SK-N-SH (cell line): ENCODE measurements at regions not wholly inside any gene's neighbourhood (a gene's known extent, or its start where the extent isn't known, plus 50 kb on each side); places are given as distances from the start of the nearest gene placed in this dataset.

ENCODE experiments used
- ELF1 ChIP-seq: IDR thresholded peaks from 2 replicates; pipeline ENCODE4 v1.4.0; 2012
- GABPA ChIP-seq: IDR thresholded peaks from 2 replicates; pipeline ENCODE4 v1.4.0; 2012; ENCODE audit warnings: low read depth, mild to moderate bottlenecking
- RCOR1 ChIP-seq: fragments of 150-350 bp; IDR thresholded peaks from 2 replicates; pipeline ENCODE4 v1.6.1; 2017; ENCODE audit warnings: antibody characterized with exemption, low read length
- RXRA ChIP-seq: IDR thresholded peaks from 2 replicates; pipeline ENCODE4 v1.4.0; 2012; ENCODE audit warnings: low read depth, mild to moderate bottlenecking, borderline replicate concordance
- TEAD4 ChIP-seq: IDR thresholded peaks from 2 replicates; pipeline ENCODE4 v1.4.0; 2012; ENCODE audit warnings: mild to moderate bottlenecking, borderline replicate concordance; ENCODE audit not compliant: insufficient read depth
- TF ChIP-seq, protein P1 (sequence below): fragments of 200-600 bp; sonication (generic); IDR thresholded peaks from 2 replicates; pipeline ENCODE4 v1.6.1; 2017; ENCODE audit warnings: antibody characterized with exemption, mild to moderate bottlenecking, moderate library complexity
- TF ChIP-seq, protein P2 (sequence below): IDR thresholded peaks from 2 replicates; pipeline ENCODE4 v1.6.1; 2012; ENCODE audit warnings: mild to moderate bottlenecking, low read depth, low read length, moderate library complexity
- TF ChIP-seq, protein P3 (sequence below): IDR thresholded peaks from 2 replicates; pipeline ENCODE4 v1.4.0; 2012; ENCODE audit warnings: low read depth

DNA sequence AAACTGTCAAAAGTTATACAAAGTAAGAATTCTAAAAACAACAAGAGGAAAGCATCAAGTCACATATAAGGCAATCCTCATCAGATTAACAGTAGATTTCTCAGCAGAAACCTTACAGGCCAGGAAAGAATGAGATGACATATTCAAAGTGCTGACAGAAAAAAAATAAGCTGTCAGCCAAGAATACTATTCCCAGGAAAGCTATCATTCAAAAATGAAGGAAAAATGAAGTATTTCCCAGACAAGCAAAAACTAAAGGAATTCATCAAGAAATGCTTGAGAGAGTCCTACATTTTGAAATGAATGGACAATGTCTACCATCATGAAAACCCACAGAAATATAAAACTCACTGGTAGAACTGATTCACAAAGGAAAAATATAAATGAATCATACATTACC, 268.9 kb upstream of the OSR1 start:
- TF ChIP-seq, protein P1, sequence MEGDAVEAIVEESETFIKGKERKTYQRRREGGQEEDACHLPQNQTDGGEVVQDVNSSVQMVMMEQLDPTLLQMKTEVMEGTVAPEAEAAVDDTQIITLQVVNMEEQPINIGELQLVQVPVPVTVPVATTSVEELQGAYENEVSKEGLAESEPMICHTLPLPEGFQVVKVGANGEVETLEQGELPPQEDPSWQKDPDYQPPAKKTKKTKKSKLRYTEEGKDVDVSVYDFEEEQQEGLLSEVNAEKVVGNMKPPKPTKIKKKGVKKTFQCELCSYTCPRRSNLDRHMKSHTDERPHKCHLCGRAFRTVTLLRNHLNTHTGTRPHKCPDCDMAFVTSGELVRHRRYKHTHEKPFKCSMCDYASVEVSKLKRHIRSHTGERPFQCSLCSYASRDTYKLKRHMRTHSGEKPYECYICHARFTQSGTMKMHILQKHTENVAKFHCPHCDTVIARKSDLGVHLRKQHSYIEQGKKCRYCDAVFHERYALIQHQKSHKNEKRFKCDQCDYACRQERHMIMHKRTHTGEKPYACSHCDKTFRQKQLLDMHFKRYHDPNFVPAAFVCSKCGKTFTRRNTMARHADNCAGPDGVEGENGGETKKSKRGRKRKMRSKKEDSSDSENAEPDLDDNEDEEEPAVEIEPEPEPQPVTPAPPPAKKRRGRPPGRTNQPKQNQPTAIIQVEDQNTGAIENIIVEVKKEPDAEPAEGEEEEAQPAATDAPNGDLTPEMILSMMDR = no peak
- TF ChIP-seq GABPA = no peak
- TF ChIP-seq, protein P2, sequence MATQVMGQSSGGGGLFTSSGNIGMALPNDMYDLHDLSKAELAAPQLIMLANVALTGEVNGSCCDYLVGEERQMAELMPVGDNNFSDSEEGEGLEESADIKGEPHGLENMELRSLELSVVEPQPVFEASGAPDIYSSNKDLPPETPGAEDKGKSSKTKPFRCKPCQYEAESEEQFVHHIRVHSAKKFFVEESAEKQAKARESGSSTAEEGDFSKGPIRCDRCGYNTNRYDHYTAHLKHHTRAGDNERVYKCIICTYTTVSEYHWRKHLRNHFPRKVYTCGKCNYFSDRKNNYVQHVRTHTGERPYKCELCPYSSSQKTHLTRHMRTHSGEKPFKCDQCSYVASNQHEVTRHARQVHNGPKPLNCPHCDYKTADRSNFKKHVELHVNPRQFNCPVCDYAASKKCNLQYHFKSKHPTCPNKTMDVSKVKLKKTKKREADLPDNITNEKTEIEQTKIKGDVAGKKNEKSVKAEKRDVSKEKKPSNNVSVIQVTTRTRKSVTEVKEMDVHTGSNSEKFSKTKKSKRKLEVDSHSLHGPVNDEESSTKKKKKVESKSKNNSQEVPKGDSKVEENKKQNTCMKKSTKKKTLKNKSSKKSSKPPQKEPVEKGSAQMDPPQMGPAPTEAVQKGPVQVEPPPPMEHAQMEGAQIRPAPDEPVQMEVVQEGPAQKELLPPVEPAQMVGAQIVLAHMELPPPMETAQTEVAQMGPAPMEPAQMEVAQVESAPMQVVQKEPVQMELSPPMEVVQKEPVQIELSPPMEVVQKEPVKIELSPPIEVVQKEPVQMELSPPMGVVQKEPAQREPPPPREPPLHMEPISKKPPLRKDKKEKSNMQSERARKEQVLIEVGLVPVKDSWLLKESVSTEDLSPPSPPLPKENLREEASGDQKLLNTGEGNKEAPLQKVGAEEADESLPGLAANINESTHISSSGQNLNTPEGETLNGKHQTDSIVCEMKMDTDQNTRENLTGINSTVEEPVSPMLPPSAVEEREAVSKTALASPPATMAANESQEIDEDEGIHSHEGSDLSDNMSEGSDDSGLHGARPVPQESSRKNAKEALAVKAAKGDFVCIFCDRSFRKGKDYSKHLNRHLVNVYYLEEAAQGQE = no peak
- TF ChIP-seq, protein P3, sequence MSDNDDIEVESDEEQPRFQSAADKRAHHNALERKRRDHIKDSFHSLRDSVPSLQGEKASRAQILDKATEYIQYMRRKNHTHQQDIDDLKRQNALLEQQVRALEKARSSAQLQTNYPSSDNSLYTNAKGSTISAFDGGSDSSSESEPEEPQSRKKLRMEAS = no peak
- no peak for TF ChIP-seq TEAD4
- TF ChIP-seq ELF1 = no peak
- TF ChIP-seq RXRA = no peak
- no peak for TF ChIP-seq RCOR1
